Heart left ventricle (tissue), 13 donors: ENCODE measurements at regions not wholly inside any gene's neighbourhood (a gene's known extent, or its start where the extent isn't known, plus 50 kb on each side); places are given as distances from the start of the nearest gene placed in this dataset.

Experiments
- CTCF ChIP-seq, 12 donors: fragments of 200-600 bp; sonication (generic) in 4 of 12; IDR thresholded peaks; one replicate each; pipeline versions ENCODE4 v1.5.0 to v1.8.0; 2018 to 2022; ENCODE audit warnings: antibody characterized with exemption in 12 of 12, mild to moderate bottlenecking in 5 of 12
- POLR2A ChIP-seq, 2 donors: fragments of 450-650 bp; IDR thresholded peaks; one replicate each; pipeline ENCODE4 v1.6.1; 2017; ENCODE audit warnings: antibody characterized with exemption in 2 of 2, mild to moderate bottlenecking in 2 of 2, moderate library complexity in 2 of 2
- donor health status: ischemic (EF 13 %, LVEDD 7.1; RV severe dilation, severe dysfunction).
- donor health status: DM: no; HTN: yes; CAD: no.
- donor health status: DM: no; HTN: no; CAD: no.
- donor health status: ischemic (EF 25% LVEDD 6.9; RV normal size, moderate dysfunction).
- donor health status: ischemic (EF 25% LVEDD 5.7; RV mildly dilated, moderate dysfunction).
- donor health status: ischemic (EF 35%, LVEDD 5.7; RV mildly dilated, moderate dysfunction).
- donor health status: nonischemic (EF 11% LVEDD 7.7; RV severe dilation, severe dysfunction).
- donor health status: DM: yes; HTN: yes; CAD: no.
- donor health status: PGD.
- donor health status: ischemic (EF 29% LVEDD 5.4; RV normal size, mild dysfunction).
- donor health status: nonischemic (EF 23%, LVEDD 6.1; RV moderate dilation, normal function).

- no peak for TF ChIP-seq CTCF (IDR thresholded peaks at IDR 0.05)
- no peak for TF ChIP-seq POLR2A (IDR thresholded peaks at IDR 0.05)
Observed at GRCh38 chr1:234953655-234954405, 174.8 kb downstream of the TOMM20 start.
